ENCODE measurements at regions not wholly inside any gene's neighbourhood (a gene's known extent, or its start where the extent isn't known, plus 50 kb on each side); places are given as distances from the start of the nearest gene placed in this dataset.
"Not testable (repeated sequence)": the region's sequence is repeated elsewhere in the genome, so short reads cannot be mapped to it uniquely, and the experiment has no call there.

- in situ Hi-C loops (cut with HindIII; ENCODE audit: extremely low pct_ligation_motif_present, low pct_unique_long_range_greater_than_20kb); H3K27me3 ChIP-seq (ENCODE audit: control insufficient read depth in 1 of 2, insufficient read depth in 2 of 2, low read length in 2 of 2); FAIRE-seq; intact Hi-C loops (cut with micrococcal nuclease; ENCODE audit: unreplicated experiment); H3K36me3 ChIP-seq (replicated peaks in 1 of 2; ENCODE audit: control insufficient read depth in 1 of 2, insufficient read depth in 2 of 2, low read length in 2 of 2); H3K4me3 ChIP-seq (replicated peaks in 1 of 3; ENCODE audit: insufficient read depth in 1 of 3, low read depth in 2 of 3, low read length in 3 of 3); H3K9ac ChIP-seq (ENCODE audit: insufficient read depth, low read depth, low read length); BruUV-seq (replicated peaks); CTCF ChIA-PET (ENCODE audit: low intra/inter-chr PET ratio, low total read pairs); H2AFZ ChIP-seq (ENCODE audit: low read length); H4K20me1 ChIP-seq (ENCODE audit: insufficient read depth, low read length); H3K79me2 ChIP-seq (ENCODE audit: insufficient read depth, low read length); H3K27ac ChIP-seq (ENCODE audit: extremely low read length, insufficient read depth, low read length): not testable (repeated sequence)
- peaks cover 19% of the 10 kb centered on the region for H3K4me1 ChIP-seq (ENCODE audit: insufficient read depth, low read length)
- H3K4me2 ChIP-seq (ENCODE audit: low read depth, low read length), result peak overlapping the region; percentile 47
- 0% methylated on average over 1 of the region's 5 CpGs for WGBS (ENCODE audit: low lambda C conversion rate)
- peaks cover 19% of the 10 kb centered on the region for H3K9me3 ChIP-seq (ENCODE audit: low read length)
- DNase-seq (ENCODE audit: low spot score) (peak; percentile 85), ATAC-seq (peak; percentile 34; the same call in 1 of the 3 replicates)
- POLR2A ChIA-PET, result interaction anchor here (0.6 to 1.3 kb wide), 2 partner anchors 18 to 46 kb away, joined by 3 read pairs; no protein-coding TSS in a partner anchor
- TF ChIP-seq RNF219 (CRISPR knock-in tag; IDR thresholded peaks at IDR 0.05), result 0 out of 2 replicates have a peak, but pooled peaks have one; percentile 27
- peak; percentile 71 for TF ChIP-seq ZNF687 (CRISPR knock-in tag; IDR thresholded peaks at IDR 0.05)
- TF ChIP-seq MLX (CRISPR knock-in tag; IDR thresholded peaks at IDR 0.05), result 0 out of 2 replicates have a peak, but pooled peaks have one; percentile 28
- peak; percentile 88; the same call in 1 of the 2 replicates for TF ChIP-seq CBX5 (CRISPR knock-in tag; IDR thresholded peaks at IDR 0.05; ENCODE audit: borderline replicate concordance)
- TF ChIP-seq BCL6 (CRISPR knock-in tag; IDR thresholded peaks at IDR 0.05), result peak; percentile 61; the same call in 1 of the 2 replicates
- TF ChIP-seq ZFP1 (CRISPR knock-in tag; IDR thresholded peaks at IDR 0.05), result peak; percentile 63; the same call in 1 of the 2 replicates
- peak; percentile 74 for TF ChIP-seq GATAD2A (CRISPR knock-in tag; IDR thresholded peaks at IDR 0.05)
- TF ChIP-seq ZNF281 (CRISPR knock-in tag; IDR thresholded peaks at IDR 0.05; ENCODE audit: borderline replicate concordance), result peak; percentile 99
- peak; percentile 61; the same call in 1 of the 2 replicates for TF ChIP-seq DPF2 (CRISPR knock-in tag; IDR thresholded peaks at IDR 0.05; ENCODE audit: borderline replicate concordance, low read depth)
- 0 out of 2 replicates have a peak, but pooled peaks have one; percentile 45 for TF ChIP-seq HNRNPL (IDR thresholded peaks at IDR 0.05; ENCODE audit: low read depth, low read length)
- peak; percentile 91 for TF ChIP-seq FOXK1 (CRISPR knock-in tag; IDR thresholded peaks at IDR 0.05; ENCODE audit: borderline replicate concordance, low read depth)
- TF ChIP-seq BORCS8-MEF2B (CRISPR knock-in tag; IDR thresholded peaks at IDR 0.05), result peak; percentile 81; the same call in 1 of the 2 replicates
- TF ChIP-seq ZNF343 (CRISPR knock-in tag; IDR thresholded peaks at IDR 0.05), result peak; percentile 77; the same call in 1 of the 2 replicates
- peak; percentile 59 for TF ChIP-seq KDM2A (CRISPR knock-in tag; IDR thresholded peaks at IDR 0.05; ENCODE audit: borderline replicate concordance, low read depth)
- TF ChIP-seq MAFF (IDR thresholded peaks at IDR 0.05; ENCODE audit: low read depth, low read length), result peak; percentile 6; the same call in 1 of the 2 replicates
- peak; percentile 62; the same call in 1 of the 2 replicates for TF ChIP-seq SATB2 (CRISPR knock-in tag; IDR thresholded peaks at IDR 0.05)
Observed at GRCh38 chr4:12461576-12461975, 1022.6 kb downstream of the RAB28 start.

Data from HepG2 (cell line).